LNCAP (cell line): ENCODE measurements at regions not wholly inside any gene's neighbourhood (a gene's known extent, or its start where the extent isn't known, plus 50 kb on each side); places are given as distances from the start of the nearest gene placed in this dataset.

Source experiments
- TF ChIP-seq, protein P1 (sequence below): fragments of 450-650 bp; IDR thresholded peaks from 2 replicates; pipeline ENCODE4 v1.5.1; 2017; ENCODE audit warnings: mild to moderate bottlenecking

DNA sequence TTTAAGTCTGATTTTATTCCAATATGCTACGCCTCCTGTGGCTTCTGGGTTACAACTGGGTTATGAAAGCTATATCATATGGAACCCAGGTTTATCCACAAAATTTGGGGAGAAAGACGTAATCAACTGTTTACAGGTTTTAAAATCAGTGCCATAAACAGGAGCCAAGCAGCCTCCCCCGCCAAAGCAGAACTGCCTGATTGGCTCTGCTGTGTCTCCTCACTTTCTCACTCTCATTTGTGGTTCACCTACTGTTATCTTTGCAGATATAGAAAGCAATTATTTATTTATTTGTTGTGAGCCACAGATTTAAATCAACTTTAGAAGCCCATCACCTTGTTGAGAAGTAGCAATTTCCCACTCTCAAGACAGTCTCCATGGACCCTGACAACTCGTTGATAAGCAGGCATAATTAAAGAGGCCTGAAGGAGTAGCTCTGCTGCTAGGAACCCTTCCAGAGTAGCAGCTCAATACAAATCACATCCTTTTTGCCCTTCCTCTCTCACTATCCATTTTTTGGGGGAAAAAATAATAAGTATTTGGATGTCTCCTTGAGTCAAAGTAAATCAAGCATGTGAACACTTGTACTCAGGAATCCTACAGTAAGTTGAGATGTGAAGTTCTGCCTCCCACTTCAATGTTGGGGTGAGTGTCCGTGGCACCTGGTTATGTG, 191.0 kb upstream of the CCDC150 start:
- TF ChIP-seq, protein P1, sequence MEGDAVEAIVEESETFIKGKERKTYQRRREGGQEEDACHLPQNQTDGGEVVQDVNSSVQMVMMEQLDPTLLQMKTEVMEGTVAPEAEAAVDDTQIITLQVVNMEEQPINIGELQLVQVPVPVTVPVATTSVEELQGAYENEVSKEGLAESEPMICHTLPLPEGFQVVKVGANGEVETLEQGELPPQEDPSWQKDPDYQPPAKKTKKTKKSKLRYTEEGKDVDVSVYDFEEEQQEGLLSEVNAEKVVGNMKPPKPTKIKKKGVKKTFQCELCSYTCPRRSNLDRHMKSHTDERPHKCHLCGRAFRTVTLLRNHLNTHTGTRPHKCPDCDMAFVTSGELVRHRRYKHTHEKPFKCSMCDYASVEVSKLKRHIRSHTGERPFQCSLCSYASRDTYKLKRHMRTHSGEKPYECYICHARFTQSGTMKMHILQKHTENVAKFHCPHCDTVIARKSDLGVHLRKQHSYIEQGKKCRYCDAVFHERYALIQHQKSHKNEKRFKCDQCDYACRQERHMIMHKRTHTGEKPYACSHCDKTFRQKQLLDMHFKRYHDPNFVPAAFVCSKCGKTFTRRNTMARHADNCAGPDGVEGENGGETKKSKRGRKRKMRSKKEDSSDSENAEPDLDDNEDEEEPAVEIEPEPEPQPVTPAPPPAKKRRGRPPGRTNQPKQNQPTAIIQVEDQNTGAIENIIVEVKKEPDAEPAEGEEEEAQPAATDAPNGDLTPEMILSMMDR, result no peak

DNA sequence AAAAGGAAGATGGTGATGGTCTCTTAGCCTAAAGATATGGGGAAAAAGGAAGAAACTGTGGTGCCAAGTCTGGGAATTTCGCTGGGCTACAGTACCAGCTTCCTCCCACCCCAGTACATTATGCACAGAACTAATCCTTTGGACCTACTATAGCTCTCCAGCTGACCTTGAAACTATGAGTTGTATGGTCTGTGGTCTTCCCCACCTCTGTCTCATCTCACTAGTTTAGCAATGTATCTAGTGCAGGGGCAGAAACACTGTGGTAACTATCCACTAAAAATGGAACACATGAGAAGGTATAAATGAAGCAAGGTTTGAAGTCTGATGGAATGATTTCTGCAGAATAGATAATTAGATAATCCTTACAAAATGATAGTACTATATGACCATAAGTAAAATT, 190.4 kb upstream of the CCDC150 start:
- TF ChIP-seq, protein P1, result no peak

DNA sequence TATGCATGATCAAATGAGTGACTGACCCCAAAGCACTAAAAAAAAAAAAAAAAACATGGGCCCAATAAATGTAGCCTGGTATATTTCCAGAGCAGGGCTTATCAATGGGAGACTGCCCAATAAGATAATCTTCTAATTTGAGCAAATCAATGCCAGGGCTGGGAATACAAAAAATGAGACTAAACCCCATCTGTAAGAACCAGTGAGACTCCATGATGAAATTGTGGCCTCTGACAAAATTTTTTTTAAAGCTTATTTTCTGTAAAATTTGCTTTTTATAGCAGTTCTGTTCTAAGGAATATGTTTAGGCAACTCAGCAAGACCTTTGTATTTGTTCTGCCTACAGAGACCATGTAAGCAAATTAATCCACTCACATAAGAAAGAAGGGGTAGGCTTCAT, 186.8 kb upstream of the CCDC150 start:
- TF ChIP-seq, protein P1, result no peak

DNA sequence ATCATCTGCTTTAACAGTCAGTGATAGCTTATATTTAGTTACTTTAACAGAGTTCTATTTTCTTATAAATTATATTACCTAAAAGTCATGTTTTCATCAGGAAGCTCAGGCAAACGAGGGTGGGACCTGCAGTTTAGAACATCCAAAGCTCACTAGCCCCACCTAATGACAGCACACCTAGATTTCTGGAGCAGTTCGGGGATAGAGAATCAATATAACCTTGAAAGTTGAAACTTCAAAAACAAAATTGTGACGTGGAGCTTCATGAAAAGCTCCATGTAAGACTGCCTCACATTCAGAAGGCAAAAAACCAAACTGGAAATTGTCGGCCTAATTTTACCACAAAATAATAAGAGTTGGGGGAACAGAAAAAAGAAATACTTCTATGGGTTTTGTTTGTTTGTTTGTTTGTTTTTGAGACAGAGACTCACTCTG, 185.9 kb upstream of the CCDC150 start:
- TF ChIP-seq, protein P1, result peak; percentile 60

DNA sequence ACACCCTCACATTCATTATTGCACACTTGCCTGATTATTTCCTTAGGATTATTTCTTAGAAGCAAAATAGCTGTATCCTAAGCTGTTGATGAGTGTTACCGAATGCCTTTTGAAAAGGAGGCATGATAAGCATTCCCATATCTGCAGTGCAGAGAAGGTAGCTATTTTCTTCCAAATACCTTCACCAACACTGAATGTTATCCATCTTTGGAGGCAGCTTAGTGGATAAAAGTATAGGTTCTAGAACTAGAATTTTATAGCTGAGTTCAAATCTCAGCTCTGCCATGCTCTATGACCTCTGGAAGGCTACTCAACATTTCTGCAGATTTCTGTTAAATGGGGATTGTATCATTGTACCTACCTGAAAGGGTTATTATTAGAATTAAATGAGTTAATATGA, 185.0 kb upstream of the CCDC150 start:
- TF ChIP-seq, protein P1, result no peak

DNA sequence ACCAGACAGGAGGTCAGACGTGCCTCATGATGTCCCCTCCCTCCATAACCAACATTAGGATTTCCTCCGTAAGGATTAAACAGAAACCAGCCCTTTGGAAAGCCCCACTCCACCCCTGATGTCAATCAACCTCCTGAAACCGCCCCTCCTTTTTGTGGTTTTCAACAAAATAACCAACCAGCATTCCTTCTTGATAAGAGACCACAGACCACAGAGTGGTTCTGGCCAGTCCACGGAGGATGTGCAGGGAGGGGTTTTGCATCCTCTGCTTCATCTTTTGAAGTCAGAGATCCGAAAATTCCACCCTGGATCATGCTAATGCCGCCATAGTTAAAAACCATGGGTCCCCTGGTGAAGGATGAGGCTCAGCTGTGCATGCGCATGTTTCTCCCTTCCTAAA, 180.0 kb upstream of the CCDC150 start:
- TF ChIP-seq, protein P1, result no peak

DNA sequence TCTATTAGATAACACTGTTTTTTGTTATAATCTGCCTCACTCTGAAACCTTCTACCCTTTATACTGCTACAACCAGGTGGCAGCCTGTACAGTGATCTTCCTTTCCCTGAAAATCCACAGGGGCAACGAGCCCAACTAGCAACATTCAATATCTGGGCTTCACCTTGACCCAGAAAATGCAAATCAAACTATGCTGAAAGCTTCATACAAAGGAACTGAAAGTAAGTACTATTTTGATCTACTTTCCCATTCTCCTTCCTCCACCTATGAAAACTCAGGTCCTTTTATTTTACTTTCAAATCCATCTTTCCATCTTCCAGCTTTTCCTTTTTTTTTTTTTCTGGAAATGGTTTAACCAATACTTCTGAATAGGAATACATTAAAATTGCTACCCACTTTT, 175.8 kb upstream of the CCDC150 start:
- TF ChIP-seq, protein P1, result no peak

DNA sequence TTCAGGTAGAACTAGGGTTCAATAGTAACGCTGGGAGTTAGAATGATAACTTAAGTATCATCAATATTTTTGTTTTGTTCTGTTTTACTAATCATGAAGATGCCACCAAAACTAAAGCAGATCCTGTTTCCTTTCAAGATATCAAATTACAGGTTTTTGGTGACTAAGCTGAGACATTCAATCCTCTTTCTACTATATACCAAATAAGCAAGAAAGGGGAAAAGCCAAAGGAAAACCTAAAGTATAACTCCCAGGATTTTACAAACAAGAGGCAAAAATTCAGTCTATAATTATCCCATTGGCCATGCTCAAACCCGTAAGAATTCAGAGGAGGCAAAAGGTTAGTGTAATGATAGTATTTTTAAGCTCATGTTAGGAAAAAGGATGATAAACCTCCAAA, 175.2 kb upstream of the CCDC150 start:
- TF ChIP-seq, protein P1, result no peak
